OCI-LY3 (cell line): ENCODE measurements at regions not wholly inside any gene's neighbourhood (a gene's known extent, or its start where the extent isn't known, plus 50 kb on each side); places are given as distances from the start of the nearest gene placed in this dataset.

Experiments
- H2AFZ ChIP-seq: fragments of 200-600, 300-600 bp; shearing (Covaris generic); 2 replicates; pipeline ENCODE4 v1.6.0; 2014; ENCODE audit warnings: antibody characterized with exemption, low read depth, low read length
- H3K27ac ChIP-seq: fragments of 200-600, 300-600 bp; sonication (generic); 2 replicates; pipeline ENCODE4 v1.5.1; 2014; ENCODE audit warnings: mild to moderate bottlenecking, low read length, moderate library complexity, mixed read lengths
- H3K27me3 ChIP-seq: fragments of 200-600, 300-600 bp; sonication (generic); 2 replicates; pipeline ENCODE4 v1.6.1; 2014; ENCODE audit warnings: low read depth, low read length, mixed read lengths
- H3K36me3 ChIP-seq: fragments of 200-600, 300-600 bp; sonication (generic); replicated peaks from 2 replicates; pipeline ENCODE3; 2014; ENCODE audit warnings: low read depth, low read length, mixed read lengths
- H3K4me1 ChIP-seq: fragments of 300-600, 200-600 bp; sonication (generic); 2 replicates; pipeline ENCODE4 v1.6.1; 2014; ENCODE audit warnings: low read length, mixed read lengths
- H3K4me2 ChIP-seq: fragments of 200-600, 300-600 bp; sonication (generic); 2 replicates; pipeline ENCODE4 v1.6.1; 2014; ENCODE audit warnings: low read length, mixed read lengths
- H3K4me3 ChIP-seq: fragments of 300-600, 200-600 bp; sonication (generic); 2 replicates; pipeline ENCODE4 v1.5.1; 2014; ENCODE audit warnings: antibody characterized with exemption, mild to moderate bottlenecking, low read length, moderate library complexity
- H3K79me2 ChIP-seq: fragments of 300-600, 200-600 bp; shearing (Covaris generic); 2 replicates; pipeline ENCODE4 v1.6.1; 2014; ENCODE audit warnings: mild to moderate bottlenecking, low read length, mixed read lengths
- H3K9ac ChIP-seq: fragments of 300-600, 200-600 bp; shearing (Covaris generic); 2 replicates; pipeline ENCODE4 v1.6.0; 2014; ENCODE audit warnings: mild to moderate bottlenecking, low read length, moderate library complexity
- H3K9me3 ChIP-seq: fragments of 200-600, 300-600 bp; shearing (Covaris generic); 2 replicates; pipeline ENCODE4 v1.6.1; 2014; ENCODE audit warnings: low read length, mixed read lengths; ENCODE audit not compliant: insufficient read depth
- H4K20me1 ChIP-seq: fragments of 200-600, 300-600 bp; sonication (generic); 2 replicates; pipeline ENCODE4 v1.6.1; 2016; ENCODE audit warnings: low read length, mixed read lengths; ENCODE audit not compliant: insufficient read depth
- EZH2phosphoT487 ChIP-seq: fragments of 200-600 bp; shearing (Covaris generic); IDR thresholded peaks from 2 replicates; pipeline ENCODE4 v1.6.1; 2018; ENCODE audit warnings: antibody characterized with exemption, mixed run types, low read depth
- TF ChIP-seq, protein P1 (sequence below): fragments of 200-600, 300-600 bp; sonication (generic); IDR thresholded peaks from 2 replicates; pipeline ENCODE4 v1.5.1; 2014; ENCODE audit warnings: antibody characterized with exemption, low read length, low read depth

DNA sequence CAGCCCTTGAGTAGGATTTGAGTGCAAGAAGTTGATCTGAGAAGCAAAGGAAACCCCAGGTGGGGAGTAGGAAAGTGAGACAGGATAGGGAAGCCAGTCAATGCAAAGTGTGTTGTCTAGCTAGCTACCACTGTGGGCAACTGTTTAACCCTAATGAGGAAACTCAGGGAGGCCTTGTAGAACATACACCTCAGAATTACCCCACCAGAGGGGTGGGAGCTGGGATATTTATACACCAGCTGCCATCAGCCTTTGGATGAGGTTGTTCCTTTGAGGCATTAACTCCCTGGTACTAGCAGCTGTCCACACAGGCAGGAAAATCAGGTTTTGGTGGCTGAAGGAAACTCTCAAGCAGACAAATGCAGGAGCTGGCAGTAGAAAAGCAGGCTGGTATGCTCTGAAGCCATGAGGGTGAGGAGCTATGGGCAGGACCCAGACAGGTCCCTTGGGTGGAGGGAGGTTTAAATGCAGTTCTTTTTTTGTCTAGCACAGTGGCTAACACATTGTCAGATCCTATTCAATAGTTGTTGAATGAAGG is 60.1 kb upstream of the ARID5B start:
- Histone ChIP-seq H3K36me3 (no peaks in the 10 kb centered on the region), H2AFZ (no peak overlapping the region), H3K4me1 (peaks cover 22% of the 10 kb centered on the region), H3K79me2 (no peaks in the 10 kb centered on the region), H3K4me3 (no peak overlapping the region), H3K27ac (no peak overlapping the region), H3K4me2 (no peak overlapping the region), H3K9me3 (no peaks in the 10 kb centered on the region), H3K27me3 (no peaks in the 10 kb centered on the region), H3K9ac (no peak overlapping the region), H4K20me1 (no peaks in the 10 kb centered on the region)
- no peak for TF ChIP-seq EZH2phosphoT487
- TF ChIP-seq, protein P1, sequence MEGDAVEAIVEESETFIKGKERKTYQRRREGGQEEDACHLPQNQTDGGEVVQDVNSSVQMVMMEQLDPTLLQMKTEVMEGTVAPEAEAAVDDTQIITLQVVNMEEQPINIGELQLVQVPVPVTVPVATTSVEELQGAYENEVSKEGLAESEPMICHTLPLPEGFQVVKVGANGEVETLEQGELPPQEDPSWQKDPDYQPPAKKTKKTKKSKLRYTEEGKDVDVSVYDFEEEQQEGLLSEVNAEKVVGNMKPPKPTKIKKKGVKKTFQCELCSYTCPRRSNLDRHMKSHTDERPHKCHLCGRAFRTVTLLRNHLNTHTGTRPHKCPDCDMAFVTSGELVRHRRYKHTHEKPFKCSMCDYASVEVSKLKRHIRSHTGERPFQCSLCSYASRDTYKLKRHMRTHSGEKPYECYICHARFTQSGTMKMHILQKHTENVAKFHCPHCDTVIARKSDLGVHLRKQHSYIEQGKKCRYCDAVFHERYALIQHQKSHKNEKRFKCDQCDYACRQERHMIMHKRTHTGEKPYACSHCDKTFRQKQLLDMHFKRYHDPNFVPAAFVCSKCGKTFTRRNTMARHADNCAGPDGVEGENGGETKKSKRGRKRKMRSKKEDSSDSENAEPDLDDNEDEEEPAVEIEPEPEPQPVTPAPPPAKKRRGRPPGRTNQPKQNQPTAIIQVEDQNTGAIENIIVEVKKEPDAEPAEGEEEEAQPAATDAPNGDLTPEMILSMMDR, result no peak

DNA sequence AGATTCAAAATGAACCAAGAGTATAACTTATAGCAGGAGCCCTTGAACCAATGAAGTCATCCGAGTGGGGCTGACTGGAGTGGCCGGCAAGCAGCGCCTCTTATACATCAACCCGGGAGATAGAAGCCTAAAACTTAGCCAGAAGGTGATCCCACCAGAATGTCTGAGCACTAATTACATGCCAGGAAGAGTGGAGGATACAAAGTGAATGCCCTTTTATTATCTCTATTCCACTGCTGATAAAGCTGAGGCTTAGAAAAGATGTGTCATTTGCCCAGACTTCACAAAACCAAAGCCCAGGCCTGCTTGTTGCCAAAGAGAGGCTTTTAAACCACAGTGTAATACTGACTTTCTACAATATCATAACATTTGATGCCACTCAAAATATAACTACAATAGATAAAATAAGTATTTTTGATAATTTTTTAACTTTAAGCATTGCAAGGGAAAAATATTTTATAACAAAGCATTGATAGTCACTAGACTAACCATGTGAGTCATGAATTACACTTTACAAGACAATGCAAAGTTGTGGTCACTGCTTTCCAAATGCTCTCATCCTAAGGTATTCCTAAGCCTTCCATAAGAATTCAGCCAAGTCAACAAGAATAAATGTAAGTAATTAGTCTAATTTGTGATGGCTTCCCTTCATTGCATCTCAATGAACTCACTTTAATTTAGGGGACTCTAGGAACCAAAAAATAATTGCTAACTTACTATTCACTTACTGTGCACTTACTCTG is 58.6 kb upstream of the ARID5B start:
- Histone ChIP-seq H3K4me3 (no peak overlapping the region), H3K9ac (no peak overlapping the region), H2AFZ (no peak overlapping the region), H4K20me1 (no peaks in the 10 kb centered on the region), H3K79me2 (no peaks in the 10 kb centered on the region), H3K27ac (no peak overlapping the region), H3K36me3 (no peaks in the 10 kb centered on the region), H3K4me1 (peaks cover 27% of the 10 kb centered on the region), H3K27me3 (no peaks in the 10 kb centered on the region), H3K4me2 (no peak overlapping the region), H3K9me3 (no peaks in the 10 kb centered on the region)
- TF ChIP-seq, protein P1, result no peak
- no peak for TF ChIP-seq EZH2phosphoT487

DNA sequence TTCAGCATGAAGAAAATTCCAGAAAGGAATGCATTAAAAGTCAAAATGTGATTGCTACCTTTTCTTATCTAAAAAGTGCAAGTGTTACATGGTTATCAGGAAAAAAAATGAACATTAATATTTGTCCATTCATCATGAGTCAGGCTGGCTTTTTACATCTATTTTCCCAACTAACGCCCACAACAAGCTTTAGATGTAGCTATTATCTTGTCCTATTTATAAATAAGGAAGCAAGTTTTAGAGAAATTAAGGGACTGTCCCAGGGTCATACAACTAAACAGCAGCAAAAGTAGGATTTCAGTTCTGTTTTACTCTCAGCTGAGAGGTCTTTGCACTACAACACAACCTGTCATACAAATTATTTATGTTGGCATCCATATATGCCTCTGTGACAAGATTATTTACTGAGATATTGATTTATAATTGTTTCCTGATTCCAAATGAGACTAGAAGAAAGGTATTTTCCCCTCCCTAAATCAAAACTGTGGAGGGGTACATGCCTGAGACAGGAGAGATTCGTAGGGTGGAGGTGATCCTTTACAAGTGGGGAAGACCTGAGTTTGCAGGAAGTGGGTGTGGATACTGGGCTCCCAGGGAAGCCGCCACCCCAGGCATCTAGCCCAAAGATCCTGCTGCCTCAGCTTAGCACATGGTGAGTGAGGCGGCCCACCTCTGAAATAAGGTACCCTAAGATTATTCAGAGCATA is 57.2 kb upstream of the ARID5B start:
- Histone ChIP-seq H3K4me1 (peaks cover 27% of the 10 kb centered on the region), H3K27me3 (no peaks in the 10 kb centered on the region), H2AFZ (no peak overlapping the region), H3K9ac (no peak overlapping the region), H3K4me3 (no peak overlapping the region), H3K9me3 (no peaks in the 10 kb centered on the region), H3K36me3 (no peaks in the 10 kb centered on the region), H3K27ac (no peak overlapping the region), H3K79me2 (no peaks in the 10 kb centered on the region), H4K20me1 (no peaks in the 10 kb centered on the region), H3K4me2 (peak overlapping the region; percentile 57)
- TF ChIP-seq, protein P1, result no peak
- no peak for TF ChIP-seq EZH2phosphoT487

DNA sequence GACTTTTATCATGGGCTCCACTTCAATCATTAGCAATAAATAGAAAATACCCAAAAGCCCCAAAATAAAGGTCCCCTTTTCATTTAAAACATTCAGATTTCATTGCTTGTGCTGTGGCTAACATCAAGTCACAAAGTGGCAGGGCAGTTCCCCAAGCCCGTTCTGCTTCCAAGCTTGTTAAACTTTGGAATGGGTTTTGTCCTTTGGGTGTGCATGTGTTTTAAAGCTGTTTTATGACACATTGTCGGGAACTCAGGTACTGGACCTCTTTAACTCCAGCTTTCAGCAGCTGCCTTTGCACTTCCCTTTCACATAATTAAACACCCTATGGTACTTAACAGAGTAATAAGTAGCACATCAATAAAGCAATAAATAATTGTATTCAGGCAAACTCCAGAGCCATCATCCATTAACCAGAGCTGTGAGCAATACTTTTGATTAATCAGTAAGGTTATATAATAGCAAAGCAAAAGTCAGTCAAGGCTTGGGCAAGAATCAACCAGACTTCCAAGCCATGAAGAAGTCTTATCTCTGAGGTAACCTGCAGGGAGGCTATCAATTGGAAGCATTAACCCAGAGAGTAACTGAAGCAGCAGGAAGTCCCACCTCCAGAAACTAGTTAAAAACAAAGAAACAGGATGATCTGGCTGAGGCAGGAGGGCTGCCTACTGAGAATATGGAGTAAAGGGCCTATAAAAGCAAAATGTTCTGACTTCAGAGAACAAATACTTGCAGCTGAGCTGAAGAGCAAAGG is 56.1 kb upstream of the ARID5B start:
- Histone ChIP-seq H3K4me1 (peaks cover 27% of the 10 kb centered on the region), H4K20me1 (no peaks in the 10 kb centered on the region), H3K27me3 (no peaks in the 10 kb centered on the region), H3K9me3 (no peaks in the 10 kb centered on the region), H3K4me2 (no peak overlapping the region), H3K36me3 (no peaks in the 10 kb centered on the region), H3K27ac (no peak overlapping the region), H3K9ac (no peak overlapping the region), H3K4me3 (no peak overlapping the region), H3K79me2 (no peaks in the 10 kb centered on the region), H2AFZ (no peak overlapping the region)
- TF ChIP-seq, protein P1, result no peak
- TF ChIP-seq EZH2phosphoT487, result no peak
